Upper lobe of right lung (tissue), 1 donor: ENCODE measurements at regions not wholly inside any gene's neighbourhood (a gene's known extent, or its start where the extent isn't known, plus 50 kb on each side); places are given as distances from the start of the nearest gene placed in this dataset.
"Not testable (repeated sequence)": the region's sequence is repeated elsewhere in the genome, so short reads cannot be mapped to it uniquely, and the experiment has no call there.

Experiments
- ATAC-seq: fragments of 200-7000 bp; cut with Tn5 transposase; one replicate; pipeline ENCODE4 v1.9.1; 2020; ENCODE audit warnings: mild to moderate bottlenecking, moderate library complexity
- DNase-seq: peaks from one replicate; pipeline ENCODE4 v3.0.0-alpha.2; 2020
- H3K27ac ChIP-seq: fragments of 200-600 bp; one replicate; pipeline ENCODE4 v1.8.0; 2022
- H3K27me3 ChIP-seq: fragments of 200-600 bp; one replicate; pipeline ENCODE4 v1.8.0; 2022; ENCODE audit warnings: mild to moderate bottlenecking
- H3K36me3 ChIP-seq: fragments of 200-600 bp; one replicate; pipeline ENCODE4 v1.8.0; 2022
- H3K4me1 ChIP-seq: fragments of 200-600 bp; one replicate; pipeline ENCODE4 v1.8.0; 2022
- H3K4me3 ChIP-seq: fragments of 200-600 bp; one replicate; pipeline ENCODE4 v1.8.0; 2022; ENCODE audit warnings: mild to moderate bottlenecking
- H3K9me3 ChIP-seq: fragments of 200-600 bp; one replicate; pipeline ENCODE4 v1.8.0; 2022
- intact Hi-C: fragments of 100-400 bp; cut with DNase I; formaldehyde crosslinking; loops from one replicate; pipeline ENCODE4 v1.11.0; 2022
- TF ChIP-seq, protein P1 (sequence below): fragments of 200-600 bp; IDR thresholded peaks from one replicate; pipeline ENCODE4 v1.8.0; 2022; ENCODE audit warnings: antibody characterized with exemption
- donor health status: DM: no; HTN: yes; CAD: no; lungs with severe emphysema.

DNA sequence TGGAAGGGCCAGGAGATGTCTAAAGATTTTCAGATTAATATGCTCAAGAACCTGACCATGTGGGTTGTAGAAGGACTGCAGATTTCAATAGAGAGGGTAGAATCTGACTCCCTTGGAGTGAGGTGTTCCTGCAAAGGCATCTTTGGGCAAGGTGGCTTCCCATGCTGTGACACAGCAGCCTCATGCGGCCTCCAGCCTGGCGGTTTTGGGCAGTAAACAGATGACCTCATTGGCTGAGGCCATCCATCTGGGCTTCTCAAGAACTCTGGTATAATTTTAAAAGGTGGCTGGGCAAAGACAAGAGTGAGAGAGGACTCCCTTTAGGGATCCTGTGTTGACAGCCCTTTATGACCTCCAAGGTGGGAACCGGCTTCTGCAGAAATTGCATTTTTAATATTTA, 90.3 kb upstream of the ERCC6L2 start:
- H3K36me3 ChIP-seq: no peaks in the 10 kb centered on the region
- ATAC-seq: no peak
- intact Hi-C loops: no loop called here
- TF ChIP-seq, protein P1, sequence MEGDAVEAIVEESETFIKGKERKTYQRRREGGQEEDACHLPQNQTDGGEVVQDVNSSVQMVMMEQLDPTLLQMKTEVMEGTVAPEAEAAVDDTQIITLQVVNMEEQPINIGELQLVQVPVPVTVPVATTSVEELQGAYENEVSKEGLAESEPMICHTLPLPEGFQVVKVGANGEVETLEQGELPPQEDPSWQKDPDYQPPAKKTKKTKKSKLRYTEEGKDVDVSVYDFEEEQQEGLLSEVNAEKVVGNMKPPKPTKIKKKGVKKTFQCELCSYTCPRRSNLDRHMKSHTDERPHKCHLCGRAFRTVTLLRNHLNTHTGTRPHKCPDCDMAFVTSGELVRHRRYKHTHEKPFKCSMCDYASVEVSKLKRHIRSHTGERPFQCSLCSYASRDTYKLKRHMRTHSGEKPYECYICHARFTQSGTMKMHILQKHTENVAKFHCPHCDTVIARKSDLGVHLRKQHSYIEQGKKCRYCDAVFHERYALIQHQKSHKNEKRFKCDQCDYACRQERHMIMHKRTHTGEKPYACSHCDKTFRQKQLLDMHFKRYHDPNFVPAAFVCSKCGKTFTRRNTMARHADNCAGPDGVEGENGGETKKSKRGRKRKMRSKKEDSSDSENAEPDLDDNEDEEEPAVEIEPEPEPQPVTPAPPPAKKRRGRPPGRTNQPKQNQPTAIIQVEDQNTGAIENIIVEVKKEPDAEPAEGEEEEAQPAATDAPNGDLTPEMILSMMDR: no peak
- no peaks in the 10 kb centered on the region for H3K27me3 ChIP-seq
- H3K4me1 ChIP-seq: no peaks in the 10 kb centered on the region
- H3K4me3 ChIP-seq: no peak overlapping the region
- no peak overlapping the region for H3K27ac ChIP-seq
- no peaks in the 10 kb centered on the region for H3K9me3 ChIP-seq
- DNase-seq: no peak

DNA sequence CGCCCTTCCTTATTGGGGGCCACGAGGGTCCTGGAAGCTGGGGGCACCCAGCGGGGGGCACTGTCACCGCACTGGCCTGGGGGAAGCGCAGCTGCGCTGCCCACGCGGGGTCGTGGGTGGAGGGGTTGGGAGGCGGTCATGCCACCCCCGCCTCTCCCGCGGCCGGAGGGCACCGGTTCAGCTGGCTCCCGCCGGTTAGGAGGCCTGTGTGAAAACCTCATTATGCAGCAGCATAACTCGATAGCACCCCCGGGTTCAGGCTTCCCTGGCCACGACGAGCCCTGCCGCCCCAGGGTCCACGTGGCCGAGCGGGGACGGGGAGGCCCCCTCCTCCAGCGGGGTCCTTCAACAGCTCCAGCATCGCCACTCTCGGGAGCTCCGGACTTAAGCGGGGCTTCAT, 91.2 kb upstream of the ERCC6L2 start:
- Histone ChIP-seq H3K4me1 (no peaks in the 10 kb centered on the region), H3K27me3 (no peaks in the 10 kb centered on the region), H3K4me3 (no peak overlapping the region), H3K27ac (no peak overlapping the region), H3K36me3 (no peaks in the 10 kb centered on the region), H3K9me3 (no peaks in the 10 kb centered on the region)
- intact Hi-C loops: no loop called here
- DNase-seq (no peak), ATAC-seq (peak; percentile 26)
- TF ChIP-seq, protein P1: no peak

DNA sequence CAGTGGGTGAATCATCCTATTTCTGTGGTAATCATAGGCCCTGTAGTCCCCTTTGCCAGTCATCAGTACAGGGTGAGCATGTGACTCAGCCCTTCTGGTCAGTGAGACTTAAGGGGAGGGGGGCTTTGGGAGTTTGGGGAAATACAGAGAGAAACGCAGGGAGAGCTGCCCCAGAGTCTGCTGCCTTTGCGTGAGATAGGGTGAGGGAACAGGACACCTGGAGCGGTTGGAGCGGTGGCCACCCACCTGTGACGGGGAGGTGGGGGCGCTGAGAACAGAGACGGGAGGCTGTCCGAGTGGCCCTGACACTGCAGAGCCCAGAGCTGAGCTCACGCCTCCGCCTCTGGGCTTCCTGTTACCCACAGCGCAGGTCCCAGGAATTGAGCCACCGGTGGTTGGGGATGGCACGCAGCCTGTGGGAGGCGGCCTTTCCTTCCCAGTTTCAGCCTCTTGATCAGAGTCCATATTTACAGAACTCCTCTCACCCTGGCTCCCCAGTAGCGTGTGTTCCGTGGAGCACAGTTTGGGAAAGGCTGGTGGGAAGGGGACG, 92.0 kb upstream of the ERCC6L2 start:
- H3K4me3 ChIP-seq: no peak overlapping the region
- no peaks in the 10 kb centered on the region for H3K9me3 ChIP-seq
- no peak for ATAC-seq
- H3K27me3 ChIP-seq: no peaks in the 10 kb centered on the region
- no peaks in the 10 kb centered on the region for H3K4me1 ChIP-seq
- intact Hi-C loops: no loop called here
- H3K36me3 ChIP-seq: no peaks in the 10 kb centered on the region
- H3K27ac ChIP-seq: no peak overlapping the region
- DNase-seq: no peak
- TF ChIP-seq, protein P1: no peak

DNA sequence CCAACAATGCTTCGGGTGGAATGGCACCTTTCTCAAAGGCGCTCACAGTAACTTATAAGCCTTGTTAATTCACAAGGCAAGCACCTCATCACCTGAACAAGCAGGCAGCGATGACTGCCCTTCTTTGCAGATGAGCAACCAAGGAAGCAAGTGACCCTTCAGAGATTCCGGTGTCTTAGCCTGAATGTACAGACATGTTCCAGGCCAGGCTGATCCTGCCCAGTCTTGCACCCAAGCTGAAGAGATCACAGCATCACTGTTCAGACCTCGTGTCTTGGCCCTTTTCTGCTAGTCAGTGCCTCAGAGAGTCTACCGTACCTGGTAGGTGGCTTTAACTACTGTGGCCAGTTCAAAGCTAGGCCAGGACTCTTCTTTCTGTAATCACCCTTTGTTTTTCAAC, 94.7 kb upstream of the ERCC6L2 start:
- TF ChIP-seq, protein P1: no peak
- no peak for DNase-seq
- intact Hi-C loops: no loop called here
- ATAC-seq: no peak
- Histone ChIP-seq H3K4me1 (no peaks in the 10 kb centered on the region), H3K9me3 (no peaks in the 10 kb centered on the region), H3K36me3 (no peaks in the 10 kb centered on the region), H3K27ac (no peak overlapping the region), H3K4me3 (no peak overlapping the region), H3K27me3 (no peaks in the 10 kb centered on the region)

DNA sequence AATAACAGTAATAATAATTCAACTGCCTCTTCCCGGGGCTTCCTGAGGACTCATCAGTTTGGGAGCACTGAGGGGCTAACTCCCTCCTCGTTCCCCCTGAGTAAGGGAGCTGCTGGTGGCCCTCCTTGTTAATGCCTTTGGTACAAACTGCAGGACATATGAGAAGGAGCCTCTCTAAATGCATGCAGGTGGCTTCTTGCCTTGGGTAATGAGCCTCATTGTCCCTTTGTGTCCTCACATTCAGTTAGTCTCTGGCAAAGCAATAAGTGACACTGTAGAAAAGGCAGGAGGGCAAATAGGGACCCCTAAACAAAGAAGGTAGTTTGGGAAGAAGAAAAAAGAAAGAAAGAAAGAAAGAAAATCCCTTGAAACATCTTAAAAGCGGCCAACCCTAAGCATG, 95.4 kb upstream of the ERCC6L2 start:
- intact Hi-C loops: no loop called here
- ATAC-seq: no peak
- Histone ChIP-seq H3K36me3 (no peaks in the 10 kb centered on the region), H3K4me3 (no peak overlapping the region), H3K27me3 (no peaks in the 10 kb centered on the region), H3K9me3 (no peaks in the 10 kb centered on the region), H3K4me1 (no peaks in the 10 kb centered on the region), H3K27ac (no peak overlapping the region)
- TF ChIP-seq, protein P1: no peak
- DNase-seq: no peak

DNA sequence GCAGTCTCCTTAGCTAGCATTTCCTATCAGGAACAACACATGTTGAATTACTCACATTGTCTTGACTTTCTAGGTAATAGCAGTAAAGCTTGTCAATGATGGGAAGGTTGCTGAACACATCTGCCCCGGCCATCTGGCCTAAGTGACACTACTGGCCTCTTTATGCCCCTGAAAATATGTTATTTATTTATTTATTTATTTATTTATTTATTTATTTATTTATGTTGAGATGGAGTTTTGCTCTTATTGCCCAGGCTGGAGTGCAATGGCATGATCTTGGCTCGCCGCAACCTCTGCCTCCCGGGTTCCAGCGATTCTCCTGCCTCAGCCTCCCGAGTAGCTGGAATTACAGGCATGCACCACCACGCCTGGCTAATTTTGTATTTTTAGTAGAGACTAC, 95.9 kb upstream of the ERCC6L2 start:
- H3K27me3 ChIP-seq, H3K4me1 ChIP-seq, intact Hi-C loops, H3K9me3 ChIP-seq, H3K36me3 ChIP-seq, DNase-seq, H3K27ac ChIP-seq, H3K4me3 ChIP-seq, ATAC-seq: not testable (repeated sequence)
